NCI-H2029 (cell line): ENCODE measurements at regions not wholly inside any gene's neighbourhood (a gene's known extent, or its start where the extent isn't known, plus 50 kb on each side); places are given as distances from the start of the nearest gene placed in this dataset.

ENCODE experiments used
- DNase-seq: peaks from one replicate; lab custom pipeline; 2025; lab: John Stamatoyannopoulos, UW

DNA sequence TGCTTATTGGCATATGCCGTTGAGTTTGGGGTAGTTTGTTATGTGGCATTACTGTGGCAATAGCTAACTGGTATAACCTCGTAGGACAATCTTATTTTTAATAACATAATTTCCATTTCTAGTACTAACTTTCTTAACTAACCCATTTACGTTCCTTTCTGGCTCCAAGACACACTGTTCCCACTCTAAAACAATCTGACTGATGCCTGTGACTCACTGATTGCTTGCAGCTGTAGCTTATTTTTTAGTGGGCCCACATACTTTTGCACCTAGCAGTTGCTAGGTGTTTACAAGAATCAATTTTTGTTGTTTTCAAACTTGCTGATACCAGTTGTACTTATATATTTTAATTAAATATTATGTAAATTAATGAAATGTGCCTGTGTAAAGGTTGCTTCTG is 52.2 kb downstream of the FAT3 start:
- DNase-seq = no peak

DNA sequence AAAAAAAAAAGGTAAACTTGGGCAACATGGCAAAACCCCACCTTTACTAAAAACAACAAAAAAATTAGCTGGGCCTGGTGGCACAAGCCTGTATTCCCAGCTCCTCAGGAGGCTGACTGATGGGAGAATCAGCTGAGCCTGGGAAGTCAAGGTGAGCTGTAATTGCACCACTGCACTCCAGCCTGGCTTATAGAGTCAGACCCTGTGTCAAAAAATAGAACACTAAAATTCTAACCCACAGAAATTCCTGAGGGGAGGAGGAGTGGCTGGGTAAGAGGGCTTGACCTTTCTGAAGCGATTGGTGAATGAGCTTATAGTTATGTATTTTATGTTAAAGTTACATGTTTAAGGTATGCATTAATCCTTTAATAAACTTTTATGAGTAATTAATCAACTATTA is 53.3 kb downstream of the FAT3 start:
- DNase-seq = no peak

DNA sequence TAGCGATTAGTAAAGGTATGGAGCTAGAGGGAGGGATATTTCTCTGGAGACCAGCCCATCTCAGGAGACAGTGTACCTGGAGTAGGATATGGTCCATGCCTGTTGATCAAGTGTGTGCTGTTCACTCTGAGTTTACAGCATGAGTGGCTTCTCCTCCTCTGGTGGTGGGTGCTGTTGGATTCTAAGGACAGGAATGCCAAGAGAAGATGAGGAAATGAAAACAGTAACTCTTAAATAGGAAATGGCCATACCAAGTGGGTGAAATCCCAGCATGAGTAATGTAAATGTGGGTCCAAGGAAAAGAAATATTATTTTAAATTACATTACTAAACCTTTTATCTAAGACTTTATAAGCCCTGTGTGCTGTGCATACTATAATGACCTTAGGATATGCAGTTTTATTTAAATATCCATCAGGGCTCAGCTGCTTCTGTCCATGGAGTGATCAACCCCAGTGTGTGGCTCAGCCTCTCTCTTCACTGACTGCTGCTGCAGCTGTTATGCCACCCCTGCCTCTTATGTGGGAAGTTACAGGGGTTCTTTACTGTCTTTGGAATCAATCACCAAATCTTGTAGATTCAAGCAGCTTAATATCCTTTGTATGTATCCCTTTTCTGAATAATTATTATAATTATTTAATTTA is 54.3 kb downstream of the FAT3 start:
- no peak for DNase-seq

DNA sequence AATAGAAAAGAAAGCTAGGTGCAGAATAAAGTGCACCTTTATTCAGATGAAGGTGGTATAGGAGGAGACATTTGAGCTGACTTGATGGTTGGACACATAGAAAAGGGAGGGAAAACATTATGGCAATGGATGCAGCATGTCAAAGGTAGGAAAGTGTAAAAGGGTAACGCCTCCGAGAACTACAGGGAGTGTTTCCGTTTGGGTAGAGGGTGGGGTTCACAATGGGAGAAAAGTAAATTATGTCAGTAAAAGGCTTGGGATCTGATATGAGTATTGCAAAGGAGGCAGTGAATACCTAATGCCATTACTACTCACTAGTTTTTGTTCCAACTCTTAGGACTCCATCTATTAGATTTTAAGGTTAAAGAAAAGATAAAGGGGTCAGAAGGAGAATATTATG is 59.5 kb downstream of the FAT3 start:
- DNase-seq = no peak

DNA sequence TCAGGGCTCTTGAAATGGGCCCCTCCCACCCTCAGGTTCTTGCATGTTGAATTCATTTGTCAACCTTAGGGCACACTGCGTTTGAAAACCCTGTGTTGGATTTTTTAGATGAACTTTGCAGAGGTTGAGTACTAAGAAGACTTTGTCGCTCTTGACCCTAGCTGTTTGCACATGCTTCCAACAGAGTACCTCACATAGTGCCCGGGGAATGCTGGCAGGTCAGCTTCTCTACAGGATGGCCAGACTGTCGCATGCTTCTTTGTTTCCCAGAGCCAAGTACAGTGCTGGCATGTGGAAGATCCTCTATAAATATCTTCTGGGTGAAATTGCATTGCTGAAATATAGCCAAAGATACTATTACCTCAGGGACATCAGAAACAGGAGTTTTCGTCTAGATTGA is 59.9 kb downstream of the FAT3 start:
- no peak for DNase-seq

DNA sequence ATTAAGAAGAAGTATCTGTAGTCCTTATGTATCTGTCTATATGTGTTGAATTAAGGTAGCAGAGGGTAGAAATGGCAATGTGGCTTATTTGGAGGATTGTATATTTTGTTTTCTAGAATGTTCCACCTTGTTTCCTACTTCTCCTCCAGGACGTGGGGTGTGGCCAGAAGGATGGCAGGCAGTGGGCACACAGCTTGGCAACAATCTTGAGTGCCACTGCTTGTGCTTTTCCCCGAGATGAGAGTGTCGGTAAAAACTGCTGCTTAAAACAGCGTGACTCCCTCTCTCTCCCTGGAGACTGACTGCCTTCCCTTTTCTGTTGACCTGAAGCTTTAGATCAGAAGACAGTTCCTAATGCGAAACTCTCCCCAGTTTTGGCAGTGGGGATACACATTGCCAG is 61.2 kb downstream of the FAT3 start:
- no peak for DNase-seq

DNA sequence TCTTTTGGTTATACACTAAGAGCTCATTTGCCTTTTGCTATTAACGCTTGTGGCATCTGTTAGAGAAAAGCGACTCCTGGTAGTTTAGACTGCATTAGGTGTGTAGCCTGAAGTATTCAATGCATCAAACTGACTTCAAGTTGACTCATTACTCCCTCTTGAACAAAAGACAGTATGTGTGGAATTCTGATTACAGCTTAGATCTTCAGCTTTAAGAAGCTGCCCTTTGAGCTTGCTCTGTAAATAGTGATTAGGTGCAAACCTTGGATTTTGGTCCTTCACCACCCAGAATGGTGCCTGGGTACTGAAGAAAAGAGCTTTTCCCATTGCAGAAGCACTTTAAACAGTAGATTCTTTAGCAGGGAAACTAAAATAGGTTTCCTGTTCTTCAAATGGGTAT is 62.1 kb downstream of the FAT3 start:
- no peak for DNase-seq

DNA sequence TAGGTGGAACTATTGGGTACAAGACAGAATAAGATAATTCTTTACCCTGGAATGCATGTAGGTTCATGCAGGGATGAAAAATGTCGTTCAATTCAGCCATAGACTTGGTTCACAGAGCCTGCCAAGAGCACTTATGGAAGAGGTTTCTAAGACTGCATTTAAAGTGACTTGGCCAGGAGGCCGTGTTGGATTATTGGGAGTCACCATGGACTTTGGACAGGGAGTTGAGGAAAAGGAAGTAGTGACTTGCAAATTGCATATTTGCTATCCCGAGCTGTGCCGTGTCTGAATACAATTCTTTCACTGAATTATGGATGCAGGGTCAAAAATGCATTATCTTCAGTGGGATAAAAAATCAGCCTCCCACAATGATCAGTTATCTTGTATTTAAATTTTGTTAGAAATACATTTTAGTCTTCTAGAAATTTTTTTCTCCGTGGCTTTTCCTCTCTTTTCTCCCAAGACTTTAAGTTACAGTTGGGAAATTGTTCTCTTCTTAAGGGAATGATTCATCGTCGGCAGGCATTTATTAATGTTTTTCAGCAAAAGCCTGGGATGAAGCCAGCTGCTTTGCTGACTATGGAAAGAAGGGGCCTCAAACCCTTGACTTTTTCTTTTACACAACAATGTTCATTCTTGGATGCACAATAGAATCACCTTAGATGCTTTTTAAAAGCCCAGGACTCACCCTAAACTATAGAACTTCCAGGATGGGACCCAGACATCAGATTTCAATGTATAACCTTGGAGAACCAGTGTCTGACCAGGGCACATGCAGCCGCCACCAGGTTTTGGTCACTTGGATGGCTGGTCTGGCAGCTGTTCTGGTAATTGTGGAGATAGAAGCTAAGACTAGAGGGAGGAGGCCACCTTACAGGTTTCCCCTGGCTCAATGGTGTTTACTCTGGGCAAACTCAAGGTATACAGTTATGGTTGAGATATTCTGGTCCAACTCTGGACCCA is 70.8 kb downstream of the FAT3 start:
- no peak for DNase-seq

DNA sequence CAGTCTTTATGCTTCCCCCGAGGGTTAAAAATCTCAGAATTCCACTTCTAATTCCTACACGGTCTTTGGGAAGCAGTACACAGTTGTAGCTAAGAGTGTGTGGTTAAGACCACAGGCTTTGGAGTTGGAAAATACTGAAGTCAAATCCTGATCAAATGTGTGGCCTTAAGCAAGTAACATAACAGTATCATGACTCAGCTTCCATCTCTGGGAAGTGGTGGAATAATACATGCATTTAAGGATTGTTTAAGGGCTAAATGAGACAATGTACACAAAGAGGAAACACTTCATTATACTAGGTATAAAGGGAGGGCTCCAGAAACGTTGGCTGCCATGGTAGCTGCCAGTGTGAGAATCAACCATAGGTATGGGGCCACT is 71.5 kb downstream of the FAT3 start:
- DNase-seq = no peak

DNA sequence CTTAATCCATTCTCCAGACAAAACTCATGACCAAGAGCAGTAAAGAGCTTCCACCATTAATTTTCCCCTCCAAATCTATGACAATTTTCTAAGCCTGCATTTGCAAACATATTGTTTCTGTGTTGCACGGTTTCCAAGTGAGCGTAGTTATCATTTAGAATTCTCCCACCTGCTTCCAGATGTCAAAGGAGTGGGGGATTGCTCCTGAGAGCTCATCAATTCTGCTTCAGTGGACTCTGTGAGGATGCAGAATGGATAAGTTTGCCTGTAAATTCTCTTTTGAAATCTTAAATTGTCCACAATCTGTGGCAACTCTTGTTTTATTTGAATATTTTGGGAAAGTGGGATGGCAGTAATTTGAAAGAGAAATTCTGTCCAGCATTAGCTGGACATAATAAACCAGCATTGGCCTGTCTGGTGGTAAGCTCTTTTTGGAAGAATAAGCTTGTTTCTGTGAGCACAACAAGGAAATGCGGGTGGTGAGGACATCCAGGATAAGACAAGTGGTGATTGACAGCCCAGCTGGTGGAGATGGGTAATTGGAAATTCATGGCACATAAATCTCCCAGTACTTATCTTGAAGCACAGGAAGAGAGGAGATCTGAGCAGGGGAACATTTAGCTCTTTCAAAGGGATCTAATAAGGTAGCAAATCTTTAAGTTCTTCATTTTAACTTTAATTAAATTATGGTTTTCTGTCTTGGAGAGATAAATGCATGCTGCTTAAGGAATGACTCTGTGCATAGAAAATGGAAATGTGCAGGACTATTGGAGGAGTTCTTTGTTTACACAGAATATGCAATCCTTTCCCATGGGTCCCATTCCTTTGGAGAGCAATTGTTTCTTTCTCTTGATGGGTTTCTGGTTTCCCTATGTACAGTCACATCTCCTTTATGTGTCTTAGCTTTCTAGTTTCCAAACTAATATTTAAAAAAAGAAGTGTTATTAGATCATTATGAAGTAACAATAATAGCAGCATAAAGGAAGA is 73.2 kb downstream of the FAT3 start:
- DNase-seq = no peak

DNA sequence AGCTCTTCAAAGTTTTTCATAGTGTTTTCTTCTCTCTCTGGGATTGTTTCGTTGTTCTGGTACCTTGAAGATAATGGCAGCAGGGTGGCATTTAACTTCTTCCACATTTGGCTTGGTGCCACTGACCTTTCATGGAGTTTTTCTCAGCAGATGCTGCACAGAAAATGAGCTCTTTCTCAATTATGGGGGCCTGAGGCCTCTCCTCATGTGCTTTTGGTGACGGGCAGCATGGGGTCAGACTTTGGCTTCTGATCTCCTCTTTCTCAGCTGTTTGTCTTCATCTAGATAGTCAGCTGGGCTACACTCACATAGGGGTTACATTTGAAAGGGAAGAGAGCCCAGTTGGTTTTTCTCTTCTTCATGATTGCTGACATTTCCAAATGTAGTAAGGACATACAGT is 76.3 kb downstream of the FAT3 start:
- no peak for DNase-seq

DNA sequence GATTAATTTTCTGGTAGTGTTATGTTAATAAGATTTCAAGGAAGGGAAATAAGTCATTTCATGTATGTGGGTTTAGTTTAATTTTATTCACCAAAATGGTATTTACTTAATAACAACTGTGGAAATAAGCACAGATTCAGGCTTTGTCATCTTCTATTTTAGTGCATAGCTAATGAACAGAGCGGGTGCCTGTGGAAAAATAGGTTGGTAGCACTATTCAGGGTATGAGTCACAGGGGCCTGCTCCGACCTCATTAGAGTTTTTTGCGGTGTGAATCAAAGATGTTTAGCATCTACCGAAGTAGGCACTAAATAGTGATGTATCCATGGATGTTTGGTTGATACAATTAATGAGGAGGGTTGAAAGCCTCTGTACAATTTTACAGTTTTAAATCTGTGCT is 78.2 kb downstream of the FAT3 start:
- no peak for DNase-seq

DNA sequence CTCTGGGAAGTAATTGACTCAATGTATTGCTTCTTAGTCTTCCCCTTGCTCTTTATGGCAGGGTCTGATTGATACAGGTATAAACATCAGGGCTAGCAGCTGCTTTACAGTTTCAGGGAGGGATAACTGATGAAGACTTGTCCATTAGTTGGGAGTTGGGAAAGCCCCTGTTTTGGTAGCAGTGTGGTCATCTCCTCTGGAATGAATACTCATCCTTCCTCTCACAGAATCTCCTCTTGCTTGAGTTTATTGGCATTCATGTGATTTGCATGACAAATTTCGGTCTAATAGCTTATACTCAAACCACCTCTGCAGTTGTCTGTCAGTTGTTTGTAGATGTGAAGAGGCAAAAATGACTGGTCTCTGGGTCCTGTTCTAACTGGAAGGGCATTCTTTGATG is 79.7 kb downstream of the FAT3 start:
- DNase-seq = no peak

DNA sequence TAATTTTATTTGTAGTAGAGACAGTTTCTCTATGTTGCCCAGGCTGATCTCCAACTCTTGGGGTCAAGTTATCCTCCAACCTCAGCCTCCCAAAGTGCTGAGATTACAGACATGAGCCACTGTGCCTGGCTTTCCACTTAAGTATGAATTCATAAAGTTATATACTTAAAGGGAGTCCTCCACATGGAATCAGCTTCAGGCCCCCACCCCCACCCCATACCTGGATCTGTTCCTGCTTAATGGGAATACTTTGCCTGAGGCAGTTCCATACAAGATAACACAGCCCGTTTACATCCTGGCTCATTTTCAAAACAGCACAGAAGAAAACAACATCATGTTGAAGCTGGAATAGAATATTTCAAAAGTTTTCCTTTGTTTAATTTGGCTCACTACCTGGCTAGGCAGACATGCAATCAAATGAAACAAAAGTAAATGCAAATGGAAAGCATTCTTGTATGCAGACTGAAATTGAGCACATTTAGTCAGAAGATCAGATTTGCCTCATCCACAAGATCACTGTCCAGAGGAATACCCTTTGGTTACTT is 82.4 kb downstream of the FAT3 start:
- DNase-seq = no peak

DNA sequence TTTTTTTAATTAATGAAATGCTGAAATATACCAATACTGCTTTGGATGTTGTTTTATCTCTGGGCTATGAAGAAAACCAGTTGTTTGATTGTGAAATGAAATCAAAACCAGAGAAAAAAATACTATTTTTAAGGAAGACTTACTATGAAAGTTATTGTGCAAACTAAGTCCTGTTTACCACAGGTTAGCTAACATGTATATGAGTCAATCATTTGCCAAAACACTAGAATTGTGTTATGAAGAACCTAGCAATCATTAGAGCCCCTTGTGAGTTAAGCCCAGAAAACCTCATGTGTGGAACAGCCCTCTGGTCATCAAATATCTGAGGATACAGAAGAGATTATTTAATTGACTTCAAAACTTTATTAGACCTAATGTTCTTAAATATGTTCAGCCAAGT is 83.7 kb downstream of the FAT3 start:
- no peak for DNase-seq

DNA sequence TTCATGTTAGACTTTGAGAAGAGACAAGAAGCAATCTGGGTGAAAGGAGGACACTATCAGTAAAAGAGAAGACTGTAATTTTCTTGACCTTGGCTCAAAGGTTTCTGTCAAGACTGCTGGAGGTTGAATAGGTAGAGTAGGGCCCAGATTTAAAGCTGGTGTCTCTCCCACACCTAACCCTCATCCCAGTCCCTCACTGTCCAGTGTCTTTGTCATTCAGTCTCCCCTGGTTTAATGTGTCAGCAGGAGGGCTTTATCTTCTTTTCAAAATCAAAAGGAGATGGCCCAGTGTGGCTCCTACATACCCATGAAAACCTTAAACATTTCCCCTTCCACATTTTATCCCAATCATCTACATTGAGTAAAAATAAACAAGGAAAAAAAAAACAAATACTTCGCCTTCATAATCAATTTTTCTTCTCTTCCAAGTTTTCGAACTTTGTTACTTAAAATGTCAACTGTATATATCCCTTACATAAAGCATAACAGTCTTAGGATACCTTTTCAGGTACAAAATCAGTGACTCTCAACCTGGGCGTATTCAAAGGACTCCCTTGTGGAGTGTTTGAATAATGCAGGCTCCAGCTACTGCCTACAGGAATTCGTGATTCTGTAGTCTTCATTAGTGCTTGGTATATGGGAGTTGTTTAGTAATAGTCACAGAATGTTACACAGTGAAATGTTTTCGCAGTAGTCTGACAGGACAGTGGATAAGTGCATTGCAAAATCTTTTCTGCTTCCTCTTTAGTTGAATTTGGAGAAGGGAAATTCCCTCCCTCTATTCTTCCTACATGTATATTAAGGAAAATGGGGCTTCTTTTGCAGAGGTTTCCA is 87.2 kb downstream of the FAT3 start:
- DNase-seq = no peak

DNA sequence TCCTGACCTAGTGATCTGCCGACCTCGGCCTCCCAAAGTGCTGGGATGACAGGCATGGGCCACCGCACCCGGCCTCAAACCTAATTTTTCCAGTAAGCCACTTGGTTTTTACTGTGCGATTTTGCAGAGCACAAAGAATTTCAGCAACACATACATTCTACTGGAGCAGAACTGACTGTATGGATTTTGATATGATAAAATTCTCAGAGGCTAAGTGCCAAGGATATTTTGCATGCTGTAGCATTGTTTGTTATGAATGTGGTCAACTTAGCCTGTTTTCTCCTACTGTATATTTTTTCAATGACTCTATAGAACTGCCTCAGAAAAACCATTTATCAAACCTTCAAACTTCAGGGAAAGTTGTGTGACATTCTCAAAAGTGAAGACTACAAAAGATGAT is 89.2 kb downstream of the FAT3 start:
- DNase-seq = no peak

DNA sequence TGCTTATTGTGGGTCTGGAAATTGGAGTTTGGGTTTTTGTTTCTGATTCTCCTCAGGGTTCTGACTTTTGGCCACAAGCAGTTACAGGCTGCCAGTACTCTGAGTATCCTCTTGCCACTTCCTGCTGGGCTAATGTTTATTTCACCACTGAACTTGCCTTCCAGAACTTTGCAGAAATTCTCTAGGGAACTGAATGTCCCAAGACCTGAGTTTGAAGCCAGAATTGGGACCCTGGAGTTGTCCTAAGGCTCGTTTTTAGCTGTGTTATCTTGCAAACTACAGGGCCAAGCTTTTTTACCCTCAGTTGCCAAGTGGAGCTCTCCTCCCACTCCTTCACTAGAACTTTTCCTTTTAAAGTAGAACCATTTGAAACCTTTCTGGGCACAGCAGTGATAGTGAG is 89.9 kb downstream of the FAT3 start:
- no peak for DNase-seq

DNA sequence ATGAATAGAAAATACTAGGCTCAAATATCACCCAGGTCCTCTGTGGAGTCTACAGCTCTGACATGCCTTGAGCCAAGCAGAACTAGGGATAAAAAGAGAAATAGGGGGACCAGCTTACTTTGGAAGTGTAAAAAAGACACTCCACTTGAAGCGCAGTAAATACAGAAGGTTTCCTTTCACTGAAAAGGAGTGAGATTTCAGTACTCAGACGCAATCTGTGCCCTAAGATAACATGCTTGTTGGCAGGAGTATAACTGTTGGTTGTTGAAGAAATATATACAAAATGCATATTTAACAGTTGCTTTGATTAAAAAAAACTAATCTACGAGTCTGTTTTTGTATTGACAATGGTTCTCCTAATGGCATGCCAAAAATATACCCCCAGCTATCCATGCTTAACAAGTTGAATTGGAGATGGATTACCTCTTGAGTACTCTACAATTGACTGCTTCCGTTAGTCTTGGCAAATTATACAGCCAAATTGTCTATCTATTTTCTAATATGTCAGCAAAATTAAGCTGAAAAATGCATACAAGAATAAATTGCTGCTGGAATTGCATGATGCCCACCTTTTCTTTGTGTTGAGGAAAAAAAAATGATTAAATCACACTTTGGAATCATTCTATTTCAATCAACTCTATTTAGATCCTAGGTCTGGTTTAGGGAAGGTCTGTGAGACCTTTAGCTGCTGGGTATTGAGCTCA is 91.6 kb downstream of the FAT3 start:
- DNase-seq = no peak

DNA sequence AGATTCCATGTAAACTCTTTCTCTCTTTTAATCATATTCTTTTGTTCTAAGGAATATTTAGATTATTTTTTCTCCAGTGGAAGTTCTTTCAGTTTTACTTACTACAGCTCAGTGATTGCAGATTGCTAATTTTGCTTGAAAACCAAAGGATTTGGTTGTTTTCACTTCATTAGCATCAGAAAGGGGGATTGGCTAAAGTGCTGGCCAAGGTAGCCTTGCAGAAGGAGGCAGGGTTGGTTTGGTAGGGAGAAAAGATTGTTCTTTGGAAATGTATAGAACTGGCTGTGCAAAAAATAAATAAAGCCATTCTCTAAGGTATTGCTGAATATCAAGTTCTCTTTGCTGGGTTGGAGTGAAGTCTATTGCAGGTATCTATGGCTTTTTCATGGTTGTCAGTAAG is 92.6 kb downstream of the FAT3 start:
- DNase-seq = no peak

DNA sequence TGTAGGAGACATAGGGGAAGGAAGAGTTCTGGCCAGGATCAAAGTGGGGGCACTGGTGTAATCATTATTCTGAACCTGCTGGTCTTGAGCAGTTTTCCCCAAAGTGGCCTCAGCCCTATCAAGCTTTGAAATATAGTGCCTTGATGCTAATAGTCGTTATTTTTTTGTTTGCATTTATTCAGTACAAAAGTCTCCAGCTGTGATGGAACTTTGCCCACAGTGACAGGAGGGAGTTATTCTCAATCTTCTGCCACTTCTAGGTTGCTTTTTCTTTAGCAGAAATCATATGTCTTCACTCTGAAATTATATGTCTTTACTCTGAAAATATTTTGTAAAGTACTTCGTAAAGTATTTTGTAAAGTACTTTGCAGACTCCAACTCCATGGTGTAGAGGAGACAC is 93.1 kb downstream of the FAT3 start:
- DNase-seq = no peak
